Caco-2 (cell line): ENCODE measurements at regions not wholly inside any gene's neighbourhood (a gene's known extent, or its start where the extent isn't known, plus 50 kb on each side); places are given as distances from the start of the nearest gene placed in this dataset.

ENCODE experiments used
- BruUV-seq: library from RNA; stranded (reverse); fragments of 400-500 nt; replicated peaks from 2 replicates; lab custom pipeline; 2021; lab: Mats Ljungman, UMichigan
- CTCF ChIA-PET: fragments of 300-600 bp; sonication (Branson Sonifier 250); formaldehyde crosslinking; loops from one replicate; lab custom pipeline; 2022; ENCODE audit warnings: antibody characterized with exemption; lab: Charles Lee
- POLR2A ChIA-PET: fragments of 300-600 bp; sonication (Branson Sonifier 250); formaldehyde crosslinking; loops from one replicate; lab custom pipeline; 2022; ENCODE audit warnings: antibody characterized with exemption; lab: Charles Lee
- DNase-seq, 2 experiments: peaks; one replicate each; pipeline versions ENCODE4 v3.0.0 to v3.0.0-alpha.2; 2020 to 2022
- H3K27me3 ChIP-seq: replicated peaks from 2 replicates; pipeline ENCODE4 v1.6.0; 2011; ENCODE audit warnings: low read length; ENCODE audit not compliant: control insufficient read depth, insufficient read depth
- H3K36me3 ChIP-seq: 2 replicates; pipeline ENCODE4 v1.5.1; 2011; ENCODE audit warnings: low read length; ENCODE audit not compliant: control insufficient read depth, insufficient read depth
- H3K4me1 ChIP-seq: fragments of 250-450 bp; sonication (Bioruptor Pico); 2 replicates; pipeline ENCODE4 v1.5.1; 2020; ENCODE audit warnings: mild to moderate bottlenecking
- H3K4me3 ChIP-seq: 2 replicates; pipeline ENCODE4 v1.5.1; 2011; ENCODE audit warnings: low read depth, mild to moderate bottlenecking, control low read depth, low read length
- H3K9me3 ChIP-seq: fragments of 250-450 bp; sonication (Bioruptor Pico); 2 replicates; pipeline ENCODE4 v1.5.1; 2020; ENCODE audit warnings: mild to moderate bottlenecking, moderate library complexity
- H3K27ac Mint-ChIP-seq: one replicate; pipeline ENCODE4 v1.8.0; 2022; ENCODE audit warnings: mixed read lengths; ENCODE audit not compliant: unreplicated experiment
- H3K27me3 Mint-ChIP-seq: one replicate; pipeline ENCODE4 v1.8.0; 2022; ENCODE audit warnings: mixed read lengths; ENCODE audit not compliant: insufficient read depth, unreplicated experiment
- H3K36me3 Mint-ChIP-seq: one replicate; pipeline ENCODE4 v1.8.0; 2022; ENCODE audit warnings: mild to moderate bottlenecking, mixed read lengths; ENCODE audit not compliant: insufficient read depth, unreplicated experiment
- H3K4me1 Mint-ChIP-seq: one replicate; pipeline ENCODE4 v1.8.0; 2022; ENCODE audit warnings: low read depth, mixed read lengths; ENCODE audit not compliant: unreplicated experiment
- H3K4me3 Mint-ChIP-seq: one replicate; pipeline ENCODE4 v1.8.0; 2022; ENCODE audit warnings: mild to moderate bottlenecking, moderate library complexity, mixed read lengths; ENCODE audit not compliant: unreplicated experiment
- H3K9me3 Mint-ChIP-seq: one replicate; pipeline ENCODE4 v1.8.0; 2022; ENCODE audit warnings: mixed read lengths; ENCODE audit not compliant: unreplicated experiment
- CTCF ChIP-seq, 2 experiments: fragments of 200-600 bp in 1 of 2; IDR thresholded peaks; 1 replicate in 1 of 2; 2 replicates in 1 of 2; pipeline versions ENCODE4 v1.5.1 to v1.8.0; 2011 to 2022; ENCODE audit warnings: antibody characterized with exemption in 1 of 2, control low read depth in 1 of 2, inconsistent platforms in 1 of 2, low read depth in 1 of 2, low read length in 1 of 2, mild to moderate bottlenecking in 1 of 2, moderate library complexity in 1 of 2; ENCODE audit not compliant: insufficient read depth in 1 of 2, severe bottlenecking in 1 of 2, unreplicated experiment in 1 of 2
- intact Hi-C: fragments of 100-400 bp; cut with micrococcal nuclease; formaldehyde crosslinking; loops from one replicate; pipeline ENCODE4 v1.10.0; 2022; ENCODE audit not compliant: unreplicated experiment

GRCh38 chr20:5401277-5401875 is 84.6 kb upstream of the PROKR2 start:
- Mint-ChIP-seq H3K36me3 (no peaks in the 10 kb centered on the region), H3K27me3 (peaks cover 6% of the 10 kb centered on the region), H3K27ac (no peak overlapping the region), H3K9me3 (no peaks in the 10 kb centered on the region), H3K4me1 (no peaks in the 10 kb centered on the region), H3K4me3 (no peak overlapping the region)
- Histone ChIP-seq H3K4me3 (no peak overlapping the region), H3K4me1 (no peaks in the 10 kb centered on the region), H3K9me3 (no peaks in the 10 kb centered on the region), H3K27me3 (no peaks in the 10 kb centered on the region; the same call in 1 of the 2 replicates), H3K36me3 (no peaks in the 10 kb centered on the region)
- no TSS peak for BruUV-seq
- ChIA-PET POLR2A (no interaction called here), CTCF (interaction anchor here (1.0 to 2.5 kb wide), 3 partner anchors 46 to 196 kb away, joined by 4 to 12 read pairs (median 7); no protein-coding TSS in a partner anchor)
- intact Hi-C loops: no loop called here
- no peak for DNase-seq
- no peak for TF ChIP-seq CTCF (IDR thresholded peaks at IDR 0.05; ENCODE audit: insufficient read depth in 1 of 2, low read depth in 1 of 2, low read length in 1 of 2, severe bottlenecking in 1 of 2, unreplicated experiment in 1 of 2)

- no peak overlapping the region for H3K4me3 Mint-ChIP-seq
- no peaks in the 10 kb centered on the region for H3K9me3 ChIP-seq
- H3K36me3 Mint-ChIP-seq: no peaks in the 10 kb centered on the region
- TF ChIP-seq CTCF (IDR thresholded peaks at IDR 0.05; ENCODE audit: insufficient read depth in 1 of 2, low read depth in 1 of 2, low read length in 1 of 2, severe bottlenecking in 1 of 2, unreplicated experiment in 1 of 2): no peak
- POLR2A ChIA-PET: interaction anchor here (0.6 kb wide), 1 partner anchor 83 kb away, joined by 4 read pairs; no protein-coding TSS in a partner anchor
- H3K4me1 ChIP-seq: no peaks in the 10 kb centered on the region
- H3K4me3 ChIP-seq: no peak overlapping the region
- peak in 1 of 2 experiments; percentile 54 for DNase-seq
- H3K27ac Mint-ChIP-seq: no peak overlapping the region
- CTCF ChIA-PET: interaction anchor here (1.9 kb wide), 1 partner anchor 48 kb away, joined by 7 read pairs; no protein-coding TSS in a partner anchor
- BruUV-seq: no TSS peak
- H3K27me3 ChIP-seq: no peaks in the 10 kb centered on the region
- peaks cover 12% of the 10 kb centered on the region for H3K27me3 Mint-ChIP-seq
- H3K4me1 Mint-ChIP-seq: no peaks in the 10 kb centered on the region
- no peaks in the 10 kb centered on the region for H3K9me3 Mint-ChIP-seq
- intact Hi-C loops: no loop called here
- H3K36me3 ChIP-seq: no peaks in the 10 kb centered on the region
Measured at GRCh38 chr20:5400164-5400762, 83.5 kb upstream of the PROKR2 start.

- intact Hi-C loops: no loop called here
- POLR2A ChIA-PET: no interaction called here
- Histone ChIP-seq H3K27me3 (no peaks in the 10 kb centered on the region), H3K4me1 (no peaks in the 10 kb centered on the region), H3K4me3 (no peak overlapping the region), H3K36me3 (no peaks in the 10 kb centered on the region), H3K9me3 (no peaks in the 10 kb centered on the region)
- H3K4me3 Mint-ChIP-seq: no peak overlapping the region
- peaks cover 18% of the 10 kb centered on the region for H3K27me3 Mint-ChIP-seq
- no peak for TF ChIP-seq CTCF (IDR thresholded peaks at IDR 0.05; ENCODE audit: insufficient read depth in 1 of 2, low read depth in 1 of 2, low read length in 1 of 2, severe bottlenecking in 1 of 2, unreplicated experiment in 1 of 2)
- DNase-seq: no peak
- no peaks in the 10 kb centered on the region for H3K4me1 Mint-ChIP-seq
- H3K36me3 Mint-ChIP-seq: no peaks in the 10 kb centered on the region
- no TSS peak for BruUV-seq
- H3K27ac Mint-ChIP-seq: no peak overlapping the region
- no peaks in the 10 kb centered on the region for H3K9me3 Mint-ChIP-seq
- CTCF ChIA-PET: no interaction called here
Measured at GRCh38 chr20:5397393-5397792, 80.6 kb upstream of the PROKR2 start.
